HK-2 (cell line): ENCODE measurements at regions not wholly inside any gene's neighbourhood (a gene's known extent, or its start where the extent isn't known, plus 50 kb on each side); places are given as distances from the start of the nearest gene placed in this dataset.
A peak's percentile ranks its signal among the peaks of the same experiment; 100 is the strongest.
"Not testable (repeated sequence)": the region's sequence is repeated elsewhere in the genome, so short reads cannot be mapped to it uniquely, and the experiment has no call there.

Experiments
- DNase-seq: peaks from one replicate; pipeline ENCODE4 v3.0.0-alpha.2; 2018; ENCODE audit not compliant: unreplicated experiment

DNA sequence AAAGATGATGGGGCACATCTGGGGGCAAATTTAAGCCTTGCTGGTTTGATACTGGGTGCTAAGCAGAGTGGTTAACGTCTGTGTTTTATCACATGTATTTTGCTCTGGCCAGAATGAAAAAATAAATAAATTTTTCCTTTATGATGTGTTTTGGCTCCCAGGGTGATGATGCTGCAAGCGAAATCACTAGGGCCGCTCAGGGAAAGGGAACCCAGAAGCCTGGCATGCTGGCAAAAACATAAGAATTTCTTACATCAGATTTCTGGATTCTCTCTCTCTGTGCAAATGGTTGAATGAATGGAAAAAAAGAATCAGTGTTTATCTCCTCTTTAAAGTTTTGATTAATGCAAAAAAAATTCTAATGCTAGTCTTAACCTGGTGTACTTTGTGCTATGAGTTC lies 1975.2 kb upstream of the C9orf72 start:
- no peak for DNase-seq

DNA sequence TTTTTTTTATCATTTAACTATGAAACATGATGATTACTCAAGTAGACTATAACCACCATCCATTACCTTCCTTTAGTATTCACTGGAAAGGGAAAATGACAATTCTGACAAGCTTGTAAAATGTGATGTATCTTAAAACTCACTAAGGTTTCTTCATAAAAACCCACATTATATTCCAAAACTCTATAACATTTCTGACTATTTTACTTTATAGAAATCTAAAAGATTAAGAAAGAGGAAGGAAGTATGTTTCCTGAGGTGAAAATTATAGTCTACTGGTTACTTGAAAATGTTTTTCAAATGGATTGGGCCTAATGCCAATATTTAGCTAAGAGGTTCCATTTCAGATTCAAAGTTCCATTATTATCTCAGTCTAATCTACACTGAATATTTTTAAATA lies 1982.2 kb upstream of the C9orf72 start:
- DNase-seq, result no peak

DNA sequence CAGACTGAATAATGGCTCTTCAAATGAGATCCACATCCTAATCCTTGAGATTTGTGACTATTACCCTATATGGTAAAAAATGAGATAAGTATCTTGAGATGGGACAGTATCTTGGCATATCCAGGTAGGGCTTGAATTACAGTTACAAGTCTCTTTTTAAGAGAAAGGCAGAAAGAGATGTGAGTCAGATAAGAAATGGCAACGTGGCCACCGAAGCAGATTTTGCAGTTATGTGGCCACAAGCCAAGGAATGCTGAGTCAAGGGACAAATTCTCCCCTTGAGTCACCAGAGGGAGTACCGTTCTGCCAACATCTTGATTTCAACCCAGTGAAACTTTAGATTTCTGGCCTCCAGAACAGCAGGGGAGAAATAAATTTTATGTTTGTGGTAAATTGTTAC lies 1983.0 kb upstream of the C9orf72 start:
- DNase-seq, result peak; percentile 16

- DNase-seq, result no peak
These were observed 1983.5 kb upstream of the C9orf72 start for GRCh38 chr9:29556746-29557145.

- no peak for DNase-seq
These were observed 1991.3 kb upstream of the C9orf72 start for GRCh38 chr9:29564564-29564963.

DNA sequence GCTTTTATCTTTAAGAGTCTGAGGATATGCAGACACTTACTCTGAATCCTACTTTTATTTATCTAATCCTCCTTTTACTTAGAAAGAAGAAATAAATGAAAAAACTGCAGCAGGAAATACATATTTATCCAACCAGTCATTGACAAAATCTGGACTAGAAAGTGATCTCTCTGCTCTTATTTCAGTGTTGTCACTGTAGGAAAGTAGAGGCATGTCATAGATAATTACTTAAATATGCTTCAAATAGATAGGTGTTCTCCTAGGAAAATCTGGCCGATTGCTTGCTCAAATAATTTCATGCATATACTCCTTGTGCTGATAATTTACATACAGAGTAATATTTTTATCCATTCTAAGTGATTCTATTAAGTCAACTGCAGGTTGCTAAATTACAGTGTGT lies 2001.9 kb upstream of the C9orf72 start:
- no peak for DNase-seq

DNA sequence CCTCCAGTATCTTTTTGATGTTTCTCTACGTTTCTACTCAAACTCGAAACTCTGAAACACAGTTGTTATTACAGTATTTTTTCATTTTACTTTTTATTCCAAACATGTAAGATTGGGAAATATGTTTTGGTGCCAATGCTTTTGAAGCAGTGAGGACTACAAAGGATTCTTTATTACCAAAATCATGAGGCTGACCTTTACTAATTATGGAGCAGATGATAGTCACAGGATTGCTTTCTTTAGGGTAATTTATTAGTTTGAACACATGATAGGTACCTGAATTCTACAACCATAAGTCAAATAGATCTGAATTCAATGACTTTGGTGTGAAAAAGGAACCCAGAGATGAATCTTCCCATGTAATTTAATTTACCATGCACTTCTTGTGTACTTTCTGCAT lies 2015.1 kb upstream of the C9orf72 start:
- no peak for DNase-seq

GRCh38 chr9:29609282-29609681 lies 2036.0 kb upstream of the C9orf72 start:
- DNase-seq, result no peak

- DNase-seq, result no peak
These were observed 2040.5 kb upstream of the C9orf72 start for GRCh38 chr9:29613773-29614172.

GRCh38 chr9:29616844-29617243 lies 2043.6 kb upstream of the C9orf72 start:
- no peak for DNase-seq

- no peak for DNase-seq
These were observed 2052.0 kb upstream of the C9orf72 start for GRCh38 chr9:29625292-29625731.

DNA sequence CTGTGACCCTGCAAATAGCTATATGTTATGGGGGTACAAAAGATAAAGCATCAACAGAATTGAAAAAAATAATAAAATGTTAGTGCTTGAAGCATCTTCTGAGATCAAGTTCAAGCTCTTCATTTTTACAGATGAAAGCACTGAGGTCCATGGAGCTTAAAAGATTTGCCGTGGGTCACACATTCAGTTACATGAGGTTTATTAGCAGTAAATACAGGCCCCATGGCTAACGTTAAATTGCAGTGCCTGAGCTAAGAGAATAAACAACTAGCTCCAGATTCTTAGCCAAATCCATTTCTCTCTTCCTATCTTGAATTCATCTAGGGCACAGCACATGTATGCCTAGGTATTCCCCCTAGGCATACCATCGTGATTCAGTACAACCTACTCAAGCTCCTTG lies 2052.7 kb upstream of the C9orf72 start:
- no peak for DNase-seq

GRCh38 chr9:29628856-29629255 lies 2055.6 kb upstream of the C9orf72 start:
- DNase-seq, result not testable (repeated sequence)

DNA sequence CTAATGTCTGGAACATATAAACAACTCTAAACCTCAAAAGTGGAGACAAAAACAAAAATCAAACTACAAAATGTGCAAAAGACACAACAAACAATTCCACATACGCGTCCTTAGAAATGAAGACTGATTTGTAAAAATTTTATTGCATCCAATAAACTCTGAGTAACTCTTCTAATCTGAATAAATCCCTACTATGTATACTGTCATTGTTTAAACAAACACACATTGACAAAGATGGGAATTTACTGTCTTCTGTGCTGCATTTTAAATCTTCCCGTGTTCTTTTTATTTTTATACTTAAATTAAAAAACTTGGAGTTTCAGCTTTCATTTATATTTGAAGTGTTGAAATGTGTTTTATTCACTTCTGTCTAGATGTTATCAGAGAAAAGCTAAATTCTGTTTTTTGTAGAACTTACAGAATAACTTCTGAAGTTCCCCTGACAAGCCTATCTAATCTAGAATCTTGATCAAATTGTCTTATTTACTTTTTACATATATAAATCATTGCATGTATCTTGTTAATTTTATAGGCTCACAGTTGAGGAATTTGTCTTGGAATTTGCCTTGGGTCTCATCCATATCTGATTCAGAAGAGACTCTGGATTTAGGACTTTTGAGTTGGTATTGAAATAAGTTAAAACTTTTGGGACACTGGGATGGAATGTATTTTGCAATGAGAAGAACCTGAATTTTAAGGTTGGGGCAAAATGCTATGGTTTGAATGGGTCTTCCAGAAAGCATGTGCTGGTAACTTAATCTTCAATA lies 2064.4 kb upstream of the C9orf72 start:
- no peak for DNase-seq

DNA sequence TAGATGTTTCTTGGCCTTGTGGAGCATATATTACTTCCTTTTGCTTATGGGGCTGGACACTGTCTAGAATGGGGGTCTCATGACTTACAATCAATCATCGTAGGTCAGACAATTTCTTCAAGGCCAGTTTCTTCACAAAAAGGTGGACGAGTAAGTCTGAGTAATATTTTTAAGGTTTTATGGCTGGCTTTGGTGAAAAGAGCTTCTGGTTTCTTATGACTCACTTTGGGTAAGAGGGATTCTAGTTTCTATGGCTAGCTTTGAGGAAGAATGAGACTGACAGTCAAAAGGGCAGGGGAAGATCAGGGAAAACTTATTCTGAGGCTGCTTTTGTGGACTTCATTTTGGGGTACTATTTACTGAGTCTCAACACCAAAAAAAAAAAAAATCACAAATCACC lies 2067.2 kb upstream of the C9orf72 start:
- DNase-seq, result no peak

- no peak for DNase-seq
These were observed 2071.2 kb upstream of the C9orf72 start for GRCh38 chr9:29644514-29644913.

GRCh38 chr9:29647451-29647850 lies 2074.2 kb upstream of the C9orf72 start:
- DNase-seq, result no peak

DNA sequence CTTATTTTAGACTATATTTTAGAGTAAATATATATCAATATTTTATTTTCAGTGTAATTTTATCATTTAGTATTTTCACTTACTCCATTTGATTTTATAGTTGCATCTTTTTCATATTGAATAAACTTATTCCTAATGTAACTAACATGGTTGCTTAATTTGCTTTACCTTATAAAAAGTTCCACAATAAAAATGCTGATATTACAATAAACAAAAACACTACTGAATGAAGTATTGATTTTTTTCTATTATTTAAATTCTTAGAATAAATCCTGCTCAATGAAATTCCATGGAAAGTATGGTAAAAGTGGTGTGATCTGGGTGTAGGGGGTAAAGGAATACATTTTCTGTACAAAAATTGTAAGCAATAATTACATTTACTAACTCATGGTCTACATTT lies 2074.9 kb upstream of the C9orf72 start:
- no peak for DNase-seq

GRCh38 chr9:29648601-29649000 lies 2075.3 kb upstream of the C9orf72 start:
- DNase-seq, result no peak

DNA sequence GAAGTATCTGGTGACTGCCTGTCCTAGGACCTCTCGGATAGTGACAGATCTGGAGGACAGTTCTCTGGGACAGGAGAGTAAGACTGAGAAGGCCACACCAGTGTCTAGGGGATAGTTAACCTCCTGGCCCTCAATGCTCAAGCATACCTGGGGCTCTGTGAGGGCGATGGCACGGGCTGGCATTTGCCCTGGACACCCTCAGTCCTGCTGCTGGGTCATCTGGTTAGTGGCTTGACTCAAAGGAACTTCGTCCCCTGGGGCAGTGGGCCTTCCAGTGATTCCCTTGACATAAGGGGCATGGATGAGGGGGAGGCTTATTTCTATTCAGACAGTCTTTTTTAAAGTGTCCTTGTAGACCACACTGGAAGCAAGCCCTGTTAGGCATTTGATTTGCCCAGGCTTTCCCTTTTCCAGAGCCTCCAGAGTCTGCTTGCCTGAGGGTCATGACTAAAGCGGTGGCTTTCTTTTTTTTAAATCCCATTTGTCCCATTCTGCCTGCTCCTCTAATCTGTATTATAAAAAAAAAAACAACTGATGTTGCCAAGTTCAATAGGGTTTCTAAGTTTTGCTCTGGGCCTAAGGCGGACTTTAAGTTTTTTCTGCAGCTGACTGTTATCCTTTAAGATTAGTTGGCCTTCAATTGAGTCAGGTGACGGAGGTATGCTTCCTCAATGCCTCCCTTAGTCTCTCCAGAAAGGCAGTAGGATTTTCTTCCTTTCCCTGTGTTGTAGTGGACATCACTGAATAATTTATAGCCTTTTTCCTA lies 2083.5 kb upstream of the C9orf72 start:
- DNase-seq, result no peak

GRCh38 chr9:29657821-29658220 lies 2084.5 kb upstream of the C9orf72 start:
- no peak for DNase-seq

GRCh38 chr9:29659014-29659413 lies 2085.7 kb upstream of the C9orf72 start:
- DNase-seq, result no peak

DNA sequence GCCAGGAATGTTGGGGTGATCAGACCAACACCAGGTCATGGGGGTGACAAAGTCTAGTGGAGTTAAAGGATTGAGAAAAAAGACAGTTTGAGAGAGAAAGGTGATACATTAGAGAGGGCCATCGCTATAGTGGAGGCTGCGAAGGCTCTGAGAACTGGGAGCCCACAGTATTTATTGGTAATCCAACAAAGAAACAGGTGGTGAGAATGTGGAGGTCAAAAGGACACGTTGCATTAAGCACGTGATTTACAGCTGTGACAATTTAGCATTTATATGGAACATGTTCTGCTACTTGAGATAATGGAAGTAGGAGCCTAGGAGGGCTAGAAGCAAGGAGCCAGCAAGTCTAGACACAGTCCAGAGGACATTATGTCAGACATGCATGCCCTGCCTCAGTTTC lies 2086.5 kb upstream of the C9orf72 start:
- no peak for DNase-seq
